ENCODE measurements at regions not wholly inside any gene's neighbourhood (a gene's known extent, or its start where the extent isn't known, plus 50 kb on each side); places are given as distances from the start of the nearest gene placed in this dataset.
"Not testable (repeated sequence)": the region's sequence is repeated elsewhere in the genome, so short reads cannot be mapped to it uniquely, and the experiment has no call there.

DNA sequence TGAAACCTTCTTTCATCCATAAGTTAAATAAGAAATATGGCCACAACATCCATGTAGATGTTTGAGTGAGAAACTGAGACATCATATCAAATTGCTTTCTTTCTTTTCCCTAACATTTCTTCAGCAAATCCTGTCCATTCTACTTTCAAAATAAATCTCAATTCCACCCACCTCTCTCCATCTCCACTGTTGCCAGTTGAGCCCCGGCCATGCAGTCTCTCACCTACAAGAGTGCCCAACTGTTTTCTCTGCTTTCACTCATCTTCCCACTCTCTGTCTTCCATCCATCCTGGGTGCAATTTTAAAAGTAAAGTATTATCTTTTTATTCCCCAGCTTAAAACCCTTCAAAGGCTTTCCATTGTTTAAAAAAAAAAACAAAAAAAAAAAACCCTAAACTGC is 260.4 kb downstream of the DEPDC1B start:
- DNase-seq: no peak

DNA sequence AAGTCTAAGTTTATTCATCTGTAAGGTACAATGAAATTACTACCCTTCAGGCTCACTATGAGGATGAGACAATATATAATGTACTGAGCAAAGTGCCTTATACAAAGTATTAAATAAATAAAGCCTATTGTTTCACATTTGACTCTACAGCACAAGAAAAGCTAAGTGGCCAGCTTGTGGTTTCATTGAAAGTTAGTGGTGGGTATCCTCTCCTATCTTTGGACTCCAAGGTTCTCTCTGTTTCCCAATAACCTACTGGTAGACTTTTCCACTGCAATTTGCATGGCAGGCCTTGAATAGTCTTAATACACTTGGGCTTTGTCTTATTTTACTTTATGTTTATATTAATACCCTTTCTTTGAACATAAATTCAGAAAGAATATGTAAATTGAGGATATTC is 262.7 kb downstream of the DEPDC1B start:
- DNase-seq: no peak

DNA sequence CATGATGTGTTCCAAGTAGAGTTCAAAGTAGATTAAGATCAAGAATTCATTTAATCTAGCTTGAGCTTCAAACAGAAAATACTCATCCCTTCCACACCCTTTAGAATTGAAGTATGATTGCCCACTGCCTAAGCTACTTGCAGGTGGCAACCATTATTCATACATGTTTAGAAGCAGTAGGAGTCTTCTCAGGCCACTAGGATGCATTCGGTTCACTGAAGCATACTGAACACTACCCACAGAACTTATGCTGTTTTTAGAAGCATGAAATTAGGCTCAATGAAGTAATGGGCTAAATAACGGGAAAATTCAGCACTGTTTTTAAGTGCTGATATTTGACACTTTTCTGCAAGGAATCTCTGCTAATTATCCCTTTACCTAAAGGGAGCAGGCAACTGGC is 263.4 kb downstream of the DEPDC1B start:
- DNase-seq: no peak

DNA sequence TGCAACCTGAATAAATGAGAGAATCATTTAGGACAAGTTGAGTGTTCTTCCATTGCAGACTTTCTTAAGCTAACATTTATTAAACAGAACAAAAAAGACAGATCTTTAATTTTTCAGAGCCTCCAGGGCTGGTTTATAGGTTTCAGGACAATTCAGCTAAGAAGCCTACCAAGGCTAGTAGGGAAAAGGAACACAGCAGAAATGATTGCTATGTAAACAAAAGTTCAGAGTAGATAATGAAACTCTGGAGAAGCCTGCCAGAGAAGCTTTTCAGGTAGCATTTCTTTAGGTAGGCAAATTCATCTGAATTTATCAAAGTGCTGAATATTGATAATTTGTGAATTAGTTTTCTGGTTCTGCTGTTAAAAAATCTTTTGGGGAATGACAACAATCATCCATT is 264.2 kb downstream of the DEPDC1B start:
- DNase-seq: no peak

DNA sequence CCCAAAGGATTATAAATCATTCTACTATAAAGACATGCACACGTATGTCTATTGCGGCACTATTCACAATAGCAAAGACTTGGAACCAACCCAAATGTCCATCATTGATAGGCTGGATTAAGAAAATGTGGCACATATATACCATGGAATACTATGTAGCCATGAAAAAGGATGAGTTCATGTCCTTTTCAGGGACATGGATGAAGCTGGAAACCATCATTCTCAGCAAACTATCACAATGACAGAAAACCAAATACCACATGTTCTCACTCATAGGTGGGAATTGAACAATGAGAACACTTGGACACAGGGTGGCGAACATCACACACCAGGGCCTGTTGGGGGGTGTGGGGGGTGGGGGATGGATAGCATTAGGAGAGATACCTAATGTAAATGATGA is 273.8 kb downstream of the DEPDC1B start:
- not testable (repeated sequence) for DNase-seq

DNA sequence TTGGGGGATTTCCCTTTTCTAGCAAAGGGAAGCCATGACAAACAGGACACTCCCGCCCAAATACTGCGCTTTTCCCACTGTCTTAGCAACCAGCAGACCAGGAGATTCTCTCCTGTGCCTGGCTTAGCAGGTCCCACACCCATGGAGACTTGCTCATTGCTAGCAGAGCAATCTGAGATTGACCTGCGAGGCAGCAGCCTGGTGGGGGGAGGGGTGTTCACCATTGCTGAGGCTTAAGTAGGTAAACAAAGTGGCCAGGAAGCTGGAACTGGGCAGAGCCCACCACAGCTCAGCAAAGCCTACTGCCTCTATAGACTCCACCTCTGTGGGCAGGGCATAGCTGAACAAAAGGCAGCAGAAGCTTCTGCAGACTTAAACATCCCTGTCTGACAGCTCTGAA is 279.2 kb downstream of the DEPDC1B start:
- not testable (repeated sequence) for DNase-seq

DNA sequence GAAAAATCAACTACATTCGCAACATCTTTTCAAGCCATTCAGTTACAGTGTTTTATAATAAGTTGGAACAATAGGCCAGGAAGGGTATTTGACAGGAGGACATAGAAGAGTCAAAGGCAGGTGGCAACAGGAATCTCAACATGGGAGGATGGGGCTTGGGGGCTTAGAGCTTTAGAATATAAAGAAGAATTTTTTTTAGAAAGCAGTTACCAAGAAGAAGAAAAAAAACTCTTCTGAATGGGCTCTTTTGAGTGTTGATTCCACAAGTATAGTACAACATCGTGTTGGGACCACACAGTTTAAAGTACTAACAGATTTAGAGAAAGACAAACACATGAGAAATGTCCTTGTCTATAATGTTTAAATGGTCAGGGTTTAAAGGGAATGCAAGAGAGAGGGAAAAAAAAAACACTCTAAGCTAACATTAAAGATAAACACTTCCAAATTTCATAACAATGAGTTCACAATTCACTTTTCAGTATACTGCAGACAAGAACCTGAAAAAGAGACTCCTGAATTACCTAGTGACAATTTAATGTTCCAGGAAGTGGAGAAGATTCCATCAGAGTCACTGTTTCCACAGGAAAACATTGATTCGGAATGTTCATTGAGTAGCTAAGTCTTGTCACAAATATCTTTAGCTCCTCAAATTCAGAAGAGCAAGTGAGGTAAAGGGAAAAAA is 282.3 kb downstream of the DEPDC1B start:
- DNase-seq: no peak

DNA sequence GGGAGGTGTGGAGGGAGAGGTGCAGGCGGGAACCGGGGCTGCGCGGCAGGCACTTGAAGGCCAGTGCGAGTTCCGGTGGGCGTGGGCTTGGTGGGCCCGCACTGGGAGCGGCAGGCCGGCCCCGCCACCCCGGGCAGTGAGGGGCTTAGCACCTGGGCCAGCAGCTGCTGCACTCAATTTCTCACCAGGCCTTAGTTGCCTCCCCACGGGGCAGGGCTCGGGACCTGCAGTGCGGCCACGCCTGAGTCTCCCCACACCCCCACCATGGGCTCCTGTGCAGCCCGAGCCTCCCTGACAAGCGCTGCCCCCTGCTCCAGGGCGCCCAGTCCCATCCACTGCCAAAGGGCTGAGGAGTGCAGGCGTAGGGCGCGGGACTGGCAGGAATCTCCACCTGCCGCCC is 284.5 kb downstream of the DEPDC1B start:
- no peak for DNase-seq

DNA sequence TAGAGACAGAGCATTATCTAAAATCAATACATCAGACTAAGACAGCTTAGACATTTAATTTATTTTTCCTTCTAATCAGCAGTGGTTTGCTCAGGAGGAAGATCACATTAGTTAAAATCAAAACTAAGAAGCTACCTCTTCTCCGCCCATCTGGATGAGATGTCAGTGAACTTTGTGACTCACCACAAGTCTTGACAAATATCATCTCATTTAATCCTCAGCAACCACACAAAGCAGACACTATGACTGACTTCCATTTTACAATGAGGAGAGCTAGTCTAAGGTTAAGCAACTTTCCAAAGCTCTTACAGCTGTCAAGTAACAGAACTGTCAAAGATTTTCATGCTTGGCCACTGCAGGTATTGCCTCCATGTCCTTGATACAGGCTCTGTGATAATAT is 289.5 kb downstream of the DEPDC1B start:
- DNase-seq: no peak

DNA sequence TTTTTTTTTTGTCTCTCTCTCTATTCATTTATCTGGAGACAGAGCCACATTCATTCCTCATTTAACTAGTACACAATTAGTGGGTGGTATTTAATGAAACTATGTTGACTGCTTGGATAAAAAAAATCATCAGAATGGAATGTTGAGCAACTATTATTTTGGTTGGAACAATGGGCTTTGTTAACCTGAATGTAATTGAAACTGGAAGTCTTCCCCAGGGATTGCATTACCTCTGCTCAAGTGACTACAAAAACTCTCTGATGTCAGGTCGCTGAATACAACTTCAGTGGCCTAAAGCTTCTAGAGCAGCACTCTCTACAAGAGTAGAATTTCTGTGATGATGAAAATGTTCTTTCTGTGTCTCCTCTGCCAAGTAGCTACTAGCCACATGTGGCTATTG is 295.8 kb downstream of the DEPDC1B start:
- no peak for DNase-seq

DNA sequence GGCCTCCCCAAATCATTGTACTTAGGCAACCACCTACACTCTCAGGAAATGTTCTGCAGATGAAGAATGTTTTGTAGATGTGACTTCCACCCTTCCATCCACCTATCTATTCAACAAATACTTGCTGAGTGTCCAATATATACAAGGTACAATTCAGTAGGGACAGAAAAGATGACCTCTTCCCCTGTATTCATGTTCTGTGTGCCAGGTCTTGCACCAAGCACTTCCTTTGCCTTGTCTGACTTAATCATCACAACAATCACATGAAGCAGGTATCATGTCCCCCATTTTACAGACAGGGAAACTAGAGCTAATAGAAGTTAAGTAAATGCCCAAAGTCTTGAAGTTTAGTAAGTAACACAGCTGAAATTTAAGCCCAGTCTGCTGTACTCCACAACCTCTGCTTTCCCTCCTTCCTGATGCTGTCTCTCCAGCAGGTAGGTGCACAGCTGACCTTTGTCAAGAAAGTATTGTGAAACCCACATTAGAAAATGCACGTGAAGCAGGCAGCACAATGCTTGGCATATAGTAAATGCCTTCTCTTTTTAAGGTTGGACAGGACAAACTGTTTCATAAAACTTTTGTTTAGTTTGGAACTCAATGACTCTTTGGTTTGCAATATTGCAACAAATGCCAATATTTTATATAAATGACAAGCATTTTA is 296.5 kb downstream of the DEPDC1B start:
- no peak for DNase-seq

DNA sequence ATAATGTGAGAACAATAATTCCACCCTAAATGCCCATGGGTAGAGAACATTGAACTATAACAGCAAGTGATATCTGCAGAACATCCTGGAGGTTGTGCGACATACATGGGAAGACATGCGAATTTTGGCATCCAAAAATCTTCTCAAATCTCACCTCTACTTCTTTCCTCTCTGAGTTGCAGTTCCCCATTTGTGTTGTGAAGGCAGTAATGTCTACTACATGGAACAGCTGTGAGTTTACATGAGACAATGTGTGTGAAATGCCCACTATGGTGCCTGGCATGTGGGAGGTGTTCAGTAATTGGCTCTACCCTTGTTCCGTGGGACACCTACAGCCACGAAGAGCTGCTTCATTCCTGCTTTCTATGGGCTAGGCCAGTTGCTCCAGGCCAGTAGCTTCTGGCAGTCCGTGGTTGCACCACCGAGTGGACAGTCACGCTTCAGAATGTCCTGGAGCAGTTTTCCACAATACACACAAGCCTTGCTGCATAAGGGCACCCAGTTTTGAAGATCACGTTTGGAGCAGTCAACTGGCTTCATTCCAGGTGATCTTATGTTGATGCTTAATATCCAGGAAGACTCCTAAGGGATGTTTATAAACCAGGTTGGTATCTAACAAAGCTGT is 297.7 kb downstream of the DEPDC1B start:
- no peak for DNase-seq

DNA sequence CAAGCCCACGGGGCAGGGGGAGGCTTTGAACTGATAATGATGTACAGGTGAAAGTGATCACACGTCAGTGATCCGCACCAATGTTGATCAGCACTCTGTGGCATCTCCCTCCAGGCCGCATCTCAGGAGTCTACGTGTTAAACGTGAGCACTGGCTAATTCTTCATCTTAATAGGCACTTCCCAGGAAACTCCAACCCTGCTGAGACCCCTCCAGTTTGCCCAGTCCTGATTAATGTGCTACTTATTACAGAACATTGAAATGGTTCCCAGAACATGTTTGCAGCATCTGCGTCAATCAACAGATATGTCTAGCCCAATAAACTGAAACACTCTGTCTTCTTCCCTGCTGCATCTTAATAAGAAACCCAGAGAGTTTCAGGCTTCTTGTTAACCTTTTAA is 298.4 kb downstream of the DEPDC1B start:
- no peak for DNase-seq

DNA sequence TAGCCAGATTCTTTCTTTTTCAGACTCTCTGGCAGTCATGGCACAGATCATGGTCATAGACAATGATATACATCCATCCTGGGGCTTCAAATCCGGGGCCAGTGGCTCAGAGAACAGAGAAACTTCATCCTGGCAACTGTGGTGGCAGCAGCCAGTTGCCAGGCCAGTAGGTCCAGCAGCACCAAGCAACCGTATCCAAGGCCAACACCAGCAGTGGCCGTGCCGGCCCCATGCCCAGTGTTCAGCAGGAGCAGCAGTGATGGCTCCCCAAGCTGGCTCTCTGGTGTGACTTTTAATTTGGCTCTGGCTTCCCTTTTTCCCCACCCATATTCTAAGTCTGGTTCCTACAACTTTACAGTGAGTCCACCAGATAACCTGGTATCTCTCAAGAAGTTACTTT is 300.5 kb downstream of the DEPDC1B start:
- DNase-seq: peak in 4 of 14 donors; percentile 11 to 28 (median 16)

DNA sequence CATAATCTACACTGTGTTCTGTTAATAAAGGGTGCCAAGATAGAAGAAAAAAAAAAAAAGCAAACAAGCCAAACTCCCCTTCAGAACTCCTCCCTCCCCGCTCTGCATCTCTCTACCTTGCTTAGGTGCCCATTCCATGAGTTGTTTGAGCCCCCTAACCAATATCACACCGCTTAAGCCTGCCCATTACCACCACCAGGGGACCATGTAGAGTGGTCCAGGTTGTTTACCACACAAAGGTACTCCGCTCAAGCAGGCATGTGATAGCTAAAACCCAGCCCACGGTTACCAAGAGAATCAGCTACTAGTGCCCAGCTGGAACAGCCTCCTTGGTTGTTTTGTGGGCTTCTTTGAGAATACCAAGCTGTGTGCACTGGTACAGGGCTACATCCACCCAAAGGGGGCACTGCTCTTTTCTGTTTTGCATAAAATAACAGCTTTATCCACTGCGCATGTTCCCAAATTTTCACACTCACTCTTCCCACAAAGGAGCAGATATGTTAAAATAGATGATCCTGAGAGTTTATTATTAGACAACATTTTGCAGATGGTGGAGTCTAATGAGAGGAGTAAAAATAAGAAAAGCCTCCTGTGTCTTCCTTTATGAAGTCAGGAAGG is 304.1 kb downstream of the DEPDC1B start:
- no peak for DNase-seq

DNA sequence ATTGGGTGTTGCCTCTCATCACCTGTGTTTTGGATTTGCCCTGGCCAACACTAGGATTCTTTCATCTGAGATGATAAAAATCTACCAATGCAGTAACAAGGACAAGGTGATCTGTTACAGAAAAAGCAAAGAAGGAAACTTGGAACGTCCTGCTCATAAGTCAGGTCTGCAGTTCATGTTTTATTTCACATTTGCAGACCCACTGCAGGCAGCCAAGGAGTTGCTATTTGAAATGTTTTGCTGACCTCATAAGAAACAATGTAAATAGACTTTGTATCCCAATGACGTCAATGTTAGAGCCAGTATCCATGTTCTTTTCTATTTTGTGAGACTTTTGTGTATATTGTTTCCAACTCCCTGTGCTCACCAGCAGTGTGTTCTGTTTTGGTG is 312.9 kb downstream of the DEPDC1B start:
- DNase-seq: no peak

DNA sequence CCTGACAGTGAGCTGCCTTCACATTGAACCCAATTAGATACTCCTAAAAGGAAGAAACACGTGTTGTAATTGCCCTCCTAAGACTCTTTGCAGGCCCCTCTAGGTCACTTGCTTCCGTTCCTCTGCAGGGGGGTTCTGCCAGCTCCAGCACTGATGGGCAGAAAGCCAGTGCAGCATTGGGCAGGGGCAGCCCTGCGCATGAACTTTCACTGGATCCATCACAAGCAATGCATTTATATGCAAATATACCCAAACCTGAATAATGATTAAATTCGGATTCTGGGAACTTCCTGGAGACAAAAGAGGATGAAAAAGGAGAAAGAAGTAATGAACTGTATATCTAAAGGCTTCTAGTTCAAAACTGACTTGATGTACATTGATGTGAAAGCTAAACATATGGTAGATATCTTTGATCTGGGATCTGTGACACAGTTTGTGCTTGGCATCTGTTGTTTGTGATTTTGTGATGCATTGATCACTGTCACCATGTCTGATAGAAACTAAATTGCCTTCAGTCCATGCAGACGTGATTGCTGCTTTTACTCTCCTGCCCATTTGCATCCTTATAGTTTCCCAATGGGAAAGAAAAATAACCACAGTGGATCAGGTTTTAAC is 313.4 kb downstream of the DEPDC1B start:
- no peak for DNase-seq

DNA sequence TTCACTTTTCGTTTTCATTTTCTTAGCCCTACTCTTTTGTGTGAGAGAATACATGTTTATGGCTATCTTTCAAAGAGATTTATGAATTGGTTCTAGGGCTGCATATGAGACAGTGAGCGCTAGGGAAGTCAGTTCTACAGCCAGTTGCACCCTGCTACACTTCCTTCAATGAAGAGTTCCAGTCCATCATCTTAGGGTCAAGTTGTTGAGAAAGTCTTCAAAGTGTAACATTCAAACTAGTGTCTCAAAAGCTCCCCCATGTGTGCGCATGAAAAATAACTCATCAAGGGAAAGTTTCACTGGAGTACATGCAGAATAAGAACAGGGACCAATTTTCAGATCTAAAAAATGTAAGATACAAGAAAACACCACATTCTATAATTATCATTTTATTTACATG is 317.2 kb downstream of the DEPDC1B start:
- DNase-seq: peak in 1 of 14 donors; percentile 26

DNA sequence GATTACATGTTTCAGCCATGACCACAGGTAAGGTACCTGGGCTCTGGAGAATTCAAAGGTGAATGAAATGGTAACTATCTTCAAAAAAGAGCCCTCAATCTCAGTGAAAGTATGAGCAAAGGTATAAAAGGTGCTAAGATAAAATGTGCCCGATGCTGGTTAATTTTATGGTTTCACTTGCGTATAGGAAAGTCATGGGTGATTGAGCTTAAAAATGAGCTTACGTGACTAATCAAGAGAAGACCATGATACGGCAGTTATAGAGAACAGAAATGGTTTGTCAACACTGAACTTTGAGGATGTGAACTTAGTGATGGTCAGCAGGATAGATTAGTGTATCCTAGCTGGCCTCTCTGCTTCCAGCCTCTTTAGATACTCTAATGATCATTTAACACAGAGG is 320.1 kb downstream of the DEPDC1B start:
- DNase-seq: no peak

DNA sequence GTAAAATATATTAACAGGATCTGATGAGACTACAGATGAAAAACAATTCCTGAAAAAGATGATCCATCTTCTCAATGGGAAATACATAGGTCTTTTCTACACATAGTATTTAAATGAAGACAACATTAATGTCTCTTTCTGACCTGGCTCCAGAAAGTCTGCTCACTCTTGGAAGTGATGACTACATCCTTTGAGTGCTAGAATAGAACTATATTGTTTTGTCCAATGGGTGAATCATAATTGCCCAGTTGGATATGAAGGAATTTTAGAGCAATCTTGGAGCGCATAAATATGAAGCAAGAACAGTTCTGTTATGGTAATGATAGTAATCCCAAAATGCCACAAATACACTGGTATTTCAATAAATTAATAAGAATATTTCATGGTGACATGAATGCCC is 322.1 kb downstream of the DEPDC1B start:
- no peak for DNase-seq

DNA sequence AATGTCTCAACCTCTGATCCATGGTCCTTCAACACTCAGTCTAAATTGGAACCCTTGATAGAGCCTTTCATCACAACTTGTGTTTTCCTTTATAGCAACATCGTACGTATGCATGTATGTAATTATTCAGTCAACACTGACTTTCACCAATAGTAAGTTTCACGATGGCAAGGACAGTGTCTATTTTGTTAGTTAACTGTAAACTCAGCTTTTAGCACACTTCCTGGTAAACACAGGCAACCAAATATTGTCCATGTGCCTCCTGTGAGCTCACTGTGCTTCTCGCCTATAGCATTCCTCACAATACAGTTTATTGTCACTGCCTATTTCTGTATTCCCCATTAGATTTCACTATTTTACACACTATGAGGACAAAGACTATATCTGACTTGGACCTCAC is 323.1 kb downstream of the DEPDC1B start:
- no peak for DNase-seq

DNA sequence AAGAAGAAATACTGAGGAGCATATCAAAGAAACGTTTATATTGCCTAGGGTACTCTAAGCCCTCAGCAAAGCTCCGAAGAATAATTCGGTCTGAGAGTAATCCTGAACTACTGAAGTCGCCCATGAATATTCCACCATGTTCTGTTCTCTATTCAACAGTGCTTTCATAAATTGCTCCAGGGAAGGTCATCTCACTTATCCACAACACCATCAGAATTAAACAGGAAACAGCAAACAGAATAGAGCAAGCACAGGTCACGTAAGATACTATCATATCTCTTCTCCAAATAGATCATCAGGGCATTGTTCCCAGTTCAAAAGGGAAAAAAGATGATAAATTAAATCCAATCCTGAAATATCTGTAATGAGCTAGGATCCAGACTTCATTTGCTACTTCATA is 325.6 kb downstream of the DEPDC1B start:
- DNase-seq: no peak

DNA sequence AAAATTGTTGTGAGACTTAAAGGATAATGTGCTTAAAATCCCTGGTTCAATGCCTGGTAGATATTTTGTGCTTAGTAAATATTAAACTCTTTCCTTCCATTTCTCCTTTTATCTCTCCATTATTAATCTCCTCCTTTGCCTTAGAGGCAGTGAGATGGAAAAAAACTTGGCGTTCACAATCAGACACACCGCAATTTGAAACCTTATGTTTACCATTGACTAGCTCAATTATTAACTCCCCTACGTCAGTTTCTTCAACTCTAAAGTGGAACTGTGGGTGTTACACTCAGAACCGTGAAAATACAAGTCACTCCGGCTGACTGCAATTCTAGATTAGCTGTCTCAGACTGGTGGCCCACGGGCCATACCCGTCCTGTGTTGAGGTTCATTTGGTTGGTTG is 327.2 kb downstream of the DEPDC1B start:
- DNase-seq: no peak
